ENCODE measurements at regions not wholly inside any gene's neighbourhood (a gene's known extent, or its start where the extent isn't known, plus 50 kb on each side); places are given as distances from the start of the nearest gene placed in this dataset.
"Not testable (repeated sequence)": the region's sequence is repeated elsewhere in the genome, so short reads cannot be mapped to it uniquely, and the experiment has no call there.

DNA sequence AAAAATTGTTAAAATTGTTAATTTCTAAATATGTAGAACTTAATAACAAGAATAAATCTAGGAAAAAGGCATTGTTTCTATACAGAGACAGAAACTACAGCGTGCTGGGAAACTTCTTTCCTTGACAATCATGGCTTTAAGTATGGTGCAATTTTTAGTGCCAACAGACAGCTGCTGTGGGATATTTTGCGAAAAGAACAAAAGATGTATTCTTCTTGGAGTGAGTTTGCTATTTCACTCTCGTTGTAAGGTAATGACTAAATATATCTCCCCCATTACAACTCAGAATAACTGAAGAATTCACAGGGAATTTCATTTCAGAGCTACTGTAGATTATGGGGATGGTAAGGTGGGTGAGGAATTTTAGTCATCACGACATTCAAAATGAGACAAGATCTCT is 2055.0 kb upstream of the ACO1 start:
- DNase-seq (ENCODE audit: low spot score), result no peak

DNA sequence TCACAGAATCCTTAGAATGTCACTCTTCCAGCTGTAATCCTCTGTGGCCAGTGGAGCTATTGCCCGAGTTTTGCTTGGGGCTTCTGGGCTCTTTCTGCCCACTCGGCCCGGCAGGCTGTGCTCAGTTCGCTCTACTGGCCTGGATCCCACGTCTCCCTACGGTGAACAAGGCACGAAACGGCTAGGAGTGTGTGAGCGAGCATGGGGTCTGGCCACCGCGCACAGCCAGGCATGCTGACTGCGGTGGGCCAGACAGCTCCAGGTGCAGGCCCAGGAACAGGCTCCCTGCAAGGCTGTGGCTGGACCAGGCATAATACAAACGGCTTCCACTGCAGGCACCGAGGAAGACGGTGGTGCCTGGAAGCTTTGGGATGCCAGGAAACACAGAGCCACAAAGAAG is 2035.5 kb upstream of the ACO1 start:
- DNase-seq (ENCODE audit: low spot score), result no peak

DNA sequence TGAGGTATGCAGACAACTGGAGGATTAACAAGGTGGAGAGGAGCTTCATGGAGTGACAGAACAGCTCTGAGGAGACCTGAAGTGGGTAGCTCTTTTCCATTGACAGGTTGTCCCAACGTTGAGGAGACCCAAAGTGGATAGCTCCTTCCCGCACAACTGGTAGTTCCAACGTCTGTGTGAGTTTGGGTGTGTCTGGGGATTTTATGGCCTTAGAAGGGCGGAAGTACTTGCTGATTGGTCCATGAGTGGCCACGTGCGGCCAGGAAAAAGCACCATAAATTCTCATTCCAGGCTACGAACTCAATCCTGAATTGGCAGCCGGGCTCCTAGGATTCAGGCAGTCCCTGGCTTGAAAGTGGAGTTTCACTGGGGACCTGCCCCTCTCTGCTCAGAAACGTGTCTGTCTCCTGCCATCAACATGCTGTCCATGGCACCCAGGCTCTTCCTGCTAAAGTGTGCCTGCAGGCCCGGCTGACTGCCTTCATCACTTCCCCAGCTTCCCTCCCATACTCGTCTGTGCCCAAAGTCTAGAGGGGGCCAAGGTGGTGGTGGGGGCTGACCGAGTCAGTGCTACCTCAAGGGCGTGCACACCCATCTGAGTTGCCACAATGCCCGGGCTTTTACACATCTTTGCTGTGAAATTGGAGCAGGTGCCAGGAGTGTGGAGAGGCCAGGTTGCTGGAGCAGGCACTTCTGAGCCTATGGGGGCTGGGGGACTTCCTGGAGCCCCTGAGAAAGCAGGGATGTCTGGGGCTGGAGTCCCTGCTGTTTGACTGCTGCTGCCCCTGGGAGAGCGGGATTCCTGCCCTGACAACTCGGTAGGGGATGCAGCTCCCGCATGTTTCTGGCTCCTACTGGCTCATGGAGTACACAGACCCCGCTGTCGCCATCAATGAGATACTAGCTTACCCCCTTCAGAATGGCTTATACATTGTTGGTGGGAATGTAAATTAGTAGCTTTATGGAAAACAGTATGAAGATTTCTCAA is 2034.6 kb upstream of the ACO1 start:
- DNase-seq (ENCODE audit: low spot score), result no peak

DNA sequence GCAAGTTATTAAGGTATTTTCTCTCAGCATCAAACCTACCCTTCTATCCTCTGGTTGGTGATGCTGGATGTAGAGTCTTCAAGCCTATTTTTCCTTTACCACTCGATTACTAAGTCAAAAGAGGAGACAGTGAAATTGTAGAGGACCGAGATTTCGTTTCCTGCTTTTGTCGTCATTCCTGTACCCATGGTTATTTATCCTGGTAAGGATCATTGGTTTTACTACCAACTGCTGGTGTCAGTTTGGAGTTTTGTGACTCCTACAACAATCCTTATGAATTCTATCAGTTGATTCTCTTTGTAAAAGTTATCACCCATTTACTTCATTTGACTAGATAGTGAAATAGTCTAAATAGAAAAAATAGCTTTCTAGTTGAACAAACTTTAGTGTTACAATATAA is 2028.2 kb upstream of the ACO1 start:
- no peak for DNase-seq (ENCODE audit: low spot score)

DNA sequence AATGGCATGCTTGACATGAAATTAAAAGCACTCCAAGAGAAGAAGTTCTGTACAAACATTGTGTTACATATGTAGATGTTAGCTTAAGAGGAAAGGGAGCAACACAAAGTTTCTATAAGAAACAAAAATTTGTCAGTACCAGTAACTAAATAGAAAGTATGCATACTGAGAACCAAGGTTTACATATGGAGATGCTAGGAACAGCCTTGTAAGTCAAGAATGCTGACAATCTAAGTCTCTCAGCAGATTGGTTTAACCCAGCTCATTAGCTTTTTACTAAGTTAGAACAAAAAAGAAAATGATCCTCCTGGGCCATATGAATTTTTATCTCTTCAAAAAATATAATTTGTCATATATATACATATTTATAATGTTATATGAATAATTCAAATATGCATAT is 2022.1 kb upstream of the ACO1 start:
- no peak for DNase-seq (ENCODE audit: low spot score)

DNA sequence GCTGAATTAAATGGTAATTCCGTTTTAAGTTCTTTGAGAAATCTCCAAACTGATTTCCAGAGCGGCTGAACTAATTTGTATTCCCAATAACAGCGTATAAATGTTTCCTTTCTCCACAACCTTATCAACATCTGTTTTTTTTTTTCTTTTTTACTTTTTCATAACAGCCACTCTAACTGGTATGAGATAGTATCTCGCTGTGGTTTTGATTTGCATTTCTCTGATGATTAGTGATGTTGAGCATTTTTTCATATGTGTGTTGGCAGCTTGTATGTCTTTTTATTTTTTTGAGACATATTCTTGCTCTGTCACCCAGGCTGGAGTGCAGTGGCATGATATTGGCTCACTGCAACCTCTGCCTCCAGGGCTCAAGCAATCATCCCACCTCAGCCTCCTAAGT is 2018.3 kb upstream of the ACO1 start:
- not testable (repeated sequence) for DNase-seq (ENCODE audit: low spot score)

DNA sequence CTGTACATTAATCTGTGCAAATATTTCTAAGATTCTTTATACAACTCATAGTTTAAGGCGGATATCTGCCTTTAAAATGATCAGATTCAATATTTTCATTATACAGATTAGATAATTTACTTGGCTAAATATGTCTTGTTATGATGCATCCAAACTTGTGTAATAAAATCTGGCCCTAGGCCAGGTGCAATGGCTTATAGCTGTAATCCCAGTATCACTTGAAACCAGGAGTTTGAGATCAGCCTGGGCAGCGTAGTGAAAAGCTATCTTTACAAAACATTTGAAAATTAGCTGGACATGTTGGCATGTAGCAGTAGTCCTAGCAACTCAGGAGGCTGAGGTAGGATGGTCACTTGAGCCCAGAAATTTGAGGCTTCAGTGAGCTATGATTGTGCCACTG is 2002.2 kb upstream of the ACO1 start:
- no peak for DNase-seq (ENCODE audit: low spot score)

DNA sequence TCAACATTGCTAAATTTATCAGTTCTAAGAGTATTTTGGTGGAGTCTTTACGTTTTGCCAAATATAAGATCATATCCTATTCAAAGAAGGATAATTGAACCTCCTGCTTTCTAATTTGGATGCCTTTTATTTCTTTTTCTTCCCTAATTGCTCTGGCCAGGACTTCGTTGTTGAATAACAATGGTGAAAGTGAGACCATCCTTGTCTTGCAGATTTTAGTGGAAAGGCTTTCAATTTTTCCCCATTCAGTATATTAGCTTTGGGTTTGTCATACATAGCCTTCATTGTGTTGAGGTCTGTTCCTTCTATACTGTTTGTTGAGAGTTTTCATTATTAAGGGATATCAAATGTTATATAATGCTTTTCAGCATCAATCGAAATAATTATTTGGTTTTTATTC is 1974.2 kb upstream of the ACO1 start:
- DNase-seq (ENCODE audit: low spot score), result no peak

DNA sequence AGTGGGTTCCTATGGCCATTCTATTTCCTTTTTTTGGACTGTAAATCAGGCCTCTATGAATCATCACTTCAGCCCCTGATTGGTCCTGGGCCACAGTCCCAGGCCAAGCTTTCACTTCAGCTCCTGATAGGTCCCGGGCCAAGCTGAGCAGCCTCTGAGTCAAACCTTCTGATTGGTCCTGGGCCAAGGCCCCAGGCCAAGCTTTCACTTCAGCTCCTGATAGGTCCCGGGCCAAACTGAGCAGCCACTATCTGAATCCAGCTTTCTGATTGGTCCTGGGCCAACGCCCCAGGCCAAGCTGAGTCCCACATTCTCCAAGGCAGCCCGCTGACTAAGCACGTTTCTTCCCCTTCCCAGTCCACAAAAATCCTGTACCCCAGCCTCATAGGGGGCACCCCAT is 1972.9 kb upstream of the ACO1 start:
- DNase-seq (ENCODE audit: low spot score), result no peak

DNA sequence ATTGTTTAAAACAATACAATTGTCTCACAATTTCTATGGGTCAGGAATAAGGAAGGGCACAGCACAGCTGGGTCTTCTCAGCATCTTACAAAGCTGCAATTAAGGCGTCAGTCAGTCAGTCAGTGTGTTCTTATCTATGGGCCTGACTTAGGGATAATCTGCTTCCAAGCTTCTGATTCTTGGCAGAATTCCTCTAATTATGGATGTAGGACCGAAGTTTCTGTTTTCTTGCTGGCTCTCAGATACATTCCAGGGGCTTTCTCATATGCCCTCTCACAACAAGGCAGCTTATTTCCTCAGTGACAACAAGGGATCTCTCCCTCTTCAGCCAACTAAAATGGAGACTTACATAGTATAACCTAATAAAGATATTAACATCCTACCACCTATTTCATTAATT is 1925.3 kb upstream of the ACO1 start:
- no peak for DNase-seq (ENCODE audit: low spot score)

DNA sequence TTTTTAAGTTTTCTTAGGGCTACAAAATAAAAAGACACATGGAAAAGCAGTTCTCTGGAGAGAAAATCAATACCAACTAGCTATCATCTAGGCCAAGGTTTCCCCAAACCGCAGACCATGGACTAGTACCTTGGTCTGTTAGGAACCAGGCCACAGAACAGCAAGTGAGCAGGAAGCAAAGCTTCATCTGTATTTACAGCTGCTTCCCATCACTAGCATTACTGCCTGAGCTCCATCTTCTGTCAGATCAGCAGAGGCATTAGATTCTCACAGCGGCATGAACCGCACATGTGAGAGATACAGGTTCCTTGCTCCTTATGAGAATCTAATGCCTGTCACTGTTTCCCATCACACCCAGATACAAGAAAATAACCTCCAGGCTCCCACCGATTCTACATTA is 1907.6 kb upstream of the ACO1 start:
- DNase-seq (ENCODE audit: low spot score), result no peak

DNA sequence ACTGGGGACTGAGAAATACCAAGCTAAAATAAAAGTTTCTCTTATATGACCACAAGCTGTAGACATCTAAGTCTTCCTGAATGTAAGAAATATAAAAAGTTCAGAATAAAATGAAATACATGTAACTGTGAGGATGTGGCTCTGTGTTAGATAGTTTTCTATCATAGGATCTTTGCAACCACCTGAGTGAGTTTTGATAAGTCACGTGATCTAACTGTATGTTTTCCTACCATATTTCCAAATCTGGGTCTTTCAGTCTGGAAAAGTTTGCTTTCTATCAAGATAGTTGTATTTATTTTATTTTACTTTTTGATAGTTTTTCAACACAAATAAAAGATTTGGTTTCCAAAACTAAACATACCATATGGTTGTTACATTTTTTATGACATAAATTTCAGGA is 1905.8 kb upstream of the ACO1 start:
- no peak for DNase-seq (ENCODE audit: low spot score)

DNA sequence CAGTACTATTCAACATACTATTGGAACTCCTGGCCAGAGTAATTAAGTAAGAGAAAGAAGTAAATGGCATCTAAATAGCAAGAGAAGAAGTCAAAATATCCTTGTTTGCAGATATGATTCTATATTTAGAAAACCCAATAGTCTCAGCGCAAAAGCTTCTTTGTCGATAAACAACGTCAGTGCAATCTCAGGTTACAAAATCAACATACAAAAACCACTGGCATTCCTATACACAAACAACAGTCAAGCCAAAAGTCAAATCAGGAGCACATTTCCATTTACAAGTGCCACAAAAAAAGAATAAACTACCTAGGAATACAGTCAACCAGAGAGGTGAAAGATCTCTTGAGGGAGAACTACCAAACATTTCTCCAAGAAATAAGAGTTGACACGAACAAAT is 1901.9 kb upstream of the ACO1 start:
- no peak for DNase-seq (ENCODE audit: low spot score)

DNA sequence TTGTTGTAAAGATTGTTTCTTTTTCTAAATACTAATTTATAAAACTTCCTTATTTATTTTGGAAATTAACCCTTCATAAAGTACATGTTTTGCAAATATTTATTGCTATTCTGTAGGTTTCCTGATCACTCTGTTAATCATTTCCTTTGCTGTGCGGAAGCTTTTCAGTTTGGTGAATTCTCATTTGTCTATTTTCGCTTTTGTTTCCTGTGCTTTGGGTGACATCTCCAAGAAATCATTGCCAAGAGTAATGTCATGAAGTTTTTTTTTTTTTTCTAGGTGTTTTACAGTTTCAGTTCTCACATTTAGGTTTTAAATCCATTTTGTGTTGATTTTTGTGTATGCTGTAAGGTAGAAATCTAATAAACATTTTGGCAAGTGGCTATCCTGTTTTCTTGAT is 1899.8 kb upstream of the ACO1 start:
- no peak for DNase-seq (ENCODE audit: low spot score)

DNA sequence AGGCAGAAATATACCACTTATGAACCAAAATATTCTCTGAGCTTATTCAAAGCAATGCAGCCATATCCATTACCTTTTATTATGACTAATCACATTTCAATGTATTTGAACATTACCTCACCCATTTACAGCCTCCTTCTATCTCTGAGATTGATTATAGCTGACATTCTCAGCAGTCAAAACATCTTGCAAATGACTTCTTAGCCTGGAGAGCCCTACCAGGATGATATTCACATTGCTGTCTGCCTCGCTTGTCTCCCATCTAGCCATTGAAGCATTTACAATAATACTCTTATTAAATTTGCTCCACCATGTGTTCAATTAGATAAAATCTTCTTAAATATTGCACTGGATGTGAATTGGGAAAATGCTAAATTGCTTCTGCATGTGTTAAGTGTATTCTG is 1879.9 kb upstream of the ACO1 start:
- no peak for DNase-seq (ENCODE audit: low spot score)

DNA sequence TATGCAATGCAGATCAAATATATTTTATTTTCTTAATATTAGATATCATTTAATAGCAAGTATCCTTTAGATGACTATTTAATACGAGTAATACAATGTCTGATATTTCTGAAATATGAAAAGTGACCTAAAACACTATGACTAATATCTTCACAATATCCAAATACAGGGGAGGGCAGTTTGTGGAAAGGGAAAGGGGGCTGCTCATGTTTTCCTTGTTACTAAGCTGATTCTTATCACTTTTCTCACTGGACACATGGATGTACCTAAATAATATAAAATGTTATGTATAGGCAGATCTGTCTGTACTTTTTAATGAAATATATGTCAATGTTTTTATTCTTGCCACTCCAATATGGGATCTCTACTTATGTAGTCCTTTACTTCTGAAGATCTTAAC is 1879.1 kb upstream of the ACO1 start:
- no peak for DNase-seq (ENCODE audit: low spot score)

DNA sequence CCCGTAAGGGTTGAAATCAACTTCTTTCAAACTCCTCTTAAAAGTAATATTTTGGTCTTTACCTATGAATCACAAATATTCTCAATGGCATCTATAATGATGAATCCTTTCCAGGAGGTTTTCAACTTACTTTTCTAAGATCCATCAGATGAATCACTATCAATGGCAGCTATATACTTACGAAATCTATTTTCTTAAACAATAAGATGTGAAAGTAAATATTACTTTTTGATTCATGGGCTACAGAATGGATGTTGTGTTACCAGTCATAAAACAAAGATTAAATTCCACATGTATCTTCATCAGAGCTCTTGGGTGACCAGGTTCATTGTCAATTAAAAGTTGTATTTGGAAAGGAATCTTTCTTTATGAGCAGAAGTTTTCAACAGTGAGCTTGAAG is 1877.7 kb upstream of the ACO1 start:
- no peak for DNase-seq (ENCODE audit: low spot score)

DNA sequence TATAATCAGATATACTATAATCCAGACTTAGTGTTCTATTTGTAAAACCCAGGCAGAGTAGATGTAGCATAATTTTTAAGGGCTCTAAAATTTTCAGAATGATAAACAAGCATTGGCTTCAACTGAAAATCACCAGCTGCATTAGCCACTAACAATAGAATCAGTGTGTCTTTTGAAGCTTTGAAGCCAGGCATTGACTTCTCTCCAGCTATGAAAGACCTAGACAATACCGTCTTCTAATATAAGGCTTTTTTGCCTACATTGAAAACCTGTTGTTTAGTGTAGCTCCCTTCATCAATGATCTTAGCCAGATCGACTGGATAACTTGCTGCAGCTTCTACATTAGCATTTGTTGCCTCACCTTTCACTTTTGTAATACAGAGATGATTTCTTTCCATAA is 1877.3 kb upstream of the ACO1 start:
- DNase-seq (ENCODE audit: low spot score), result no peak

DNA sequence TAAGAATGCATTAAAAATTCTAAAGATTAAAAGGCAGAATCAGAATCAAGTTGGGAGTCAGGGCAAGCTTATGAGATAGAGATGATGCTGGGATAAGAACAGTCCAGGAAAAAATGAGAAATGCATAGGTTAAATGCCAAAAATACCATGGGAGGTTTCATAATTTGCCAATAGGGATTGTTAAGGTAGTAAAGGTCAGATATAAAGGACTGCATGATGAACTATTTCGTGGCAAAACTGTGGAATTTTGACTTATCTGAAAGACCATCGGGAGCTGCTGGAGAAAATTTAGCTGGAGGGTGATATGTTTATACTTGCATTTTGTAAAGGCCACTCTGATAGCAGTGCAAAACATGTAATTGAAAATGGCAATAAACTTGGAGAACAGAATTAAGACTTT is 1872.8 kb upstream of the ACO1 start:
- DNase-seq (ENCODE audit: low spot score), result no peak

DNA sequence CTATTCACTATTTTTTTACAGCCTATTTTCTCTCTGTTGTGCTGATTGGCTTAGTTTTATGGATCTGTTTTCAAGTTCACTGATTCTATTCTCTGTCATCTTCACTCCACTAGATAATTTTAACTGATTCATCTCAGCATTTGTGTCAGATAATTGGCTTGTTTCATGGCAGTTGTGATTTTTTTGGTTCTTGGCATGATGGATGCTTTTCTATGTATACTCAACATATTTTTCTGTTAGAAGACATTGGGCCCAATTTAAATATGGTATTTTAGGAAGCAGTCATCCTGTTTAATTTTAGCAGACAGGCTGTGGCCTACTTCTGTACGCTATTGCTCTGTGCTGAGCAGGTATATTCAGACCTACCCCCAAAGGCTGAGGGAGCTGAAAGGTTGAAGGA is 1865.3 kb upstream of the ACO1 start:
- no peak for DNase-seq (ENCODE audit: low spot score)

DNA sequence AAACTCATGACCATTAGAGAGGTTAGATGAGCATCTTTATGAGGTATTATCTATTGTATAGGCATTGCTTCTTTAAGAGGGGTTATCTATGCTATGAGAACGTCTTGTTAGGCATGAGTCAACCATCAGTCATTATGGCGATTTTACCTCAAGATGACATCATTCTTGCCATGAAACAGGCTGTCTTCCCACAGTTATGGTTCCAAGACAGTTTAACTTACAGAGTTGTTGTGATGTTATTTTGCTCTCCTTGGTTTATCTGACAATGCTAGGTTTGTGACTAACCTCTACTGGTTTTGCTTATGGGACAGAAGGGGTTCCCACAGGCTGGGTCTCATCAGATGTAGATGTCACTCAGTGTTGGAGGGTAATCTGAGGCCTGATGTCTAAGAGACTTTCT is 1864.7 kb upstream of the ACO1 start:
- DNase-seq (ENCODE audit: low spot score), result no peak

DNA sequence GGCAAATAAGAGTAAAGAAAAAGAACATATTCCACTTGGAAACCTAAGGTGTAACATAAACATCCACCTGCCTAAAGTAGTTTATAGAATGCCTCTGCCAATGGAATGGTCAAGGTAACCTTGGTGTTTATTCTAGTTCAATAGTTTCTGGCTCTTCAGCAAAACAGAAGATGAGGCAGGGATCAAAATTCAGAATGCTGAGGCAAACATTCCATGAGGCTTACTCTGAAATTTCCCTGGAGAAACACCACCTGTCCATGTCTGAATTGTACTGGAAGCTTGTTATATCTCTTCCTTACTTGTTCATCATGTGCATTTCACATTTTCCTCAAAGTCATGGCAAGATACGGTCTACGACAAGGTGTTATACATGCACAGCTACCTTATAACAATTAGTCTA is 1862.4 kb upstream of the ACO1 start:
- DNase-seq (ENCODE audit: low spot score), result no peak

DNA sequence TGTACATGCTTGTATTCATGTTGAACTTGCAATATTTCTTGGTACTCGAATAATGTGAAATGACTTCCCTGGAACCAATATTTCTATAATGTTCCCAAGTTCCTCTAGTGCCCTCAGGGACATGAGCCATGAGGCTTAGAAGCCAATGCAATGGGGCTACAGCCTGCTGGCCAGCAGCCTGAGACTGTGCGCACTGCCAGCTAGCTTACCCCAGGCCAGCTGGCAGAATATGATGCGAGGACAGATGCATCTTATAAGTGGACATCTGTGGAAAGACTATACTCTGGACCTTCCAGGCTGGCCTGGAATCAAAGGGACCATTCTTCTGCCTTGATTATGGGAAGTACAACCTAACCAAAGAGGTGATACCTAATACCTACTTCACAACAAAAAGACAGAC is 1862.0 kb upstream of the ACO1 start:
- DNase-seq (ENCODE audit: low spot score), result no peak

DNA sequence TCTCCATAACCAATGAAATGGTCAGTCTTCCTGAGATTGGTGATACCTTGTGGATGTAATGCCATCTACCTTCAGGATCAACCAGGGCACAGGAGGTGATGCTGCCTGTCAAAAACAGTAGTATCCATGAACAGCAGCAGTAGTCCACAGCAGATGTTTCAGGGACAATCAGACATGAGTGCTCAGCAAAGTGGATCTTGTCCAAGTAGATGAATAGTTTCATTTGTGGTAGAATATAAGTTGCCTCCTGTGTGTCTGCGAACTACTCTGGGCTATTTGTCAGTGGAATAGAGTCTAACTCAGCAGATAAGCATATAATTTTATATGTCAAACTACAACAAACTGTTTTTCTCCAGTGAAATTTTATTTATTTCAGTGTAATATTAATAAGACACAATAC is 1860.1 kb upstream of the ACO1 start:
- no peak for DNase-seq (ENCODE audit: low spot score)

Measured in AG08396 (cell line).